GM23248 (cell line): ENCODE measurements at regions not wholly inside any gene's neighbourhood (a gene's known extent, or its start where the extent isn't known, plus 50 kb on each side); places are given as distances from the start of the nearest gene placed in this dataset.
A peak's percentile ranks its signal among the peaks of the same experiment; 100 is the strongest.
"Not testable (repeated sequence)": the region's sequence is repeated elsewhere in the genome, so short reads cannot be mapped to it uniquely, and the experiment has no call there.

Source experiments
- DNase-seq: peaks from one replicate; pipeline ENCODE4 v3.0.0-alpha.2; 2015
- H2AFZ ChIP-seq: fragments of 200-600 bp; sonication (generic); 2 replicates; pipeline ENCODE4 v1.6.1; 2016; ENCODE audit warnings: antibody characterized with exemption
- H3F3A ChIP-seq: fragments of 200-600 bp; sonication (generic); 2 replicates; pipeline ENCODE4 v1.6.1; 2016; ENCODE audit warnings: mild to moderate bottlenecking, antibody characterized with exemption, mixed run types; ENCODE audit not compliant: insufficient read depth
- H3K27ac ChIP-seq: fragments of 200-600 bp; sonication (generic); 2 replicates; pipeline ENCODE4 v1.5.1; 2016; ENCODE audit warnings: mild to moderate bottlenecking
- H3K27me3 ChIP-seq: fragments of 200-600 bp; sonication (generic); replicated peaks from 2 replicates; pipeline ENCODE4 v1.6.1; 2016; ENCODE audit warnings: mild to moderate bottlenecking; ENCODE audit not compliant: insufficient read depth
- H3K36me3 ChIP-seq: fragments of 200-600 bp; sonication (generic); 2 replicates; pipeline ENCODE4 v1.6.1; 2016; ENCODE audit warnings: low read depth, mild to moderate bottlenecking
- H3K4me1 ChIP-seq: fragments of 200-600 bp; sonication (generic); 2 replicates; pipeline ENCODE4 v1.6.1; 2016; ENCODE audit warnings: mild to moderate bottlenecking; ENCODE audit not compliant: insufficient read depth
- H3K4me2 ChIP-seq: fragments of 200-600 bp; sonication (generic); one replicate; pipeline ENCODE4 v1.6.1; 2016; ENCODE audit warnings: mild to moderate bottlenecking; ENCODE audit not compliant: unreplicated experiment
- H3K4me3 ChIP-seq: fragments of 200-600 bp; sonication (generic); 2 replicates; pipeline ENCODE4 v1.5.1; 2016; ENCODE audit warnings: mild to moderate bottlenecking
- H3K79me2 ChIP-seq: fragments of 200-600 bp; sonication (generic); 2 replicates; pipeline ENCODE4 v1.6.1; 2016; ENCODE audit warnings: mild to moderate bottlenecking; ENCODE audit not compliant: insufficient read depth
- H3K9ac ChIP-seq: fragments of 200-600 bp; sonication (generic); 2 replicates; pipeline ENCODE4 v1.6.1; 2016; ENCODE audit warnings: mild to moderate bottlenecking
- H3K9me2 ChIP-seq: fragments of 200-600 bp; sonication (generic); 2 replicates; pipeline ENCODE4 v1.6.1; 2016; ENCODE audit warnings: mixed run types, mild to moderate bottlenecking, moderate library complexity; ENCODE audit not compliant: insufficient read depth
- H3K9me3 ChIP-seq: fragments of 200-600 bp; sonication (generic); one replicate; pipeline ENCODE4 v1.6.1; 2017; ENCODE audit warnings: low read depth
- H4K20me1 ChIP-seq: fragments of 200-600 bp; sonication (generic); 2 replicates; pipeline ENCODE4 v1.6.0; 2016; ENCODE audit not compliant: insufficient read depth
- EZH2 ChIP-seq: fragments of 200-600 bp; sonication (generic); IDR thresholded peaks from 2 replicates; pipeline ENCODE4 v1.6.1; 2018; ENCODE audit warnings: antibody characterized with exemption, mild to moderate bottlenecking; ENCODE audit not compliant: insufficient read depth, poor library complexity, severe bottlenecking
- EZH2phosphoT487 ChIP-seq: fragments of 200-600 bp; sonication (generic); IDR thresholded peaks from 2 replicates; pipeline ENCODE4 v1.6.1; 2018; ENCODE audit warnings: antibody characterized with exemption, moderate library complexity, mild to moderate bottlenecking, low read depth; ENCODE audit not compliant: insufficient read depth
- WGBS, 2 experiments: methylation state at CpG; one replicate each; pipeline ENCODE4 v1.1.6; 2015 to 2017; ENCODE audit warnings: low lambda C conversion rate in 2 of 2, low coverage in 1 of 2; ENCODE audit errors: missing lambda C conversion rate in 2 of 2; 5-methylcytosine and 5-hydroxymethylcytosine counted together
- in situ Hi-C: fragments of 300-500 bp; cut with MboI; formaldehyde crosslinking; loops from 2 replicates; pipeline ENCODE4 v1.15.0; 2020

- no peak overlapping the region for H3K27ac ChIP-seq
- no peaks in the 10 kb centered on the region for H4K20me1 ChIP-seq
- H3K27me3 ChIP-seq: peaks cover 4% of the 10 kb centered on the region; the same call in 1 of the 2 replicates
- 0 out of 2 replicates have a peak, but pooled peaks cover 16% of the 10 kb centered on the region for H3K4me1 ChIP-seq
- DNase-seq: no peak
- H3K9ac ChIP-seq: no peak overlapping the region
- H3K4me2 ChIP-seq: no peak overlapping the region
- no peaks in the 10 kb centered on the region for H3K9me2 ChIP-seq
- H3K79me2 ChIP-seq: no peaks in the 10 kb centered on the region
- H3K36me3 ChIP-seq: no peaks in the 10 kb centered on the region
- in situ Hi-C loops: no loop called here
- no peak overlapping the region for H3K4me3 ChIP-seq
- no peaks in the 10 kb centered on the region for H3F3A ChIP-seq
- 82 to 91% methylated on average over 4 of the region's 4 CpGs for WGBS, 2 experiments
- no peak overlapping the region for H2AFZ ChIP-seq
- no peaks in the 10 kb centered on the region for H3K9me3 ChIP-seq
- TF ChIP-seq EZH2: no peak
- TF ChIP-seq EZH2phosphoT487: no peak
Observed at GRCh38 chr9:124146031-124146561, 111.7 kb upstream of the NEK6 start.

GRCh38 chr9:124149992-124150391 lies 107.8 kb upstream of the NEK6 start:
- in situ Hi-C loops: no loop called here
- no peak overlapping the region for H2AFZ ChIP-seq
- H3K4me1 ChIP-seq: no peaks in the 10 kb centered on the region
- no peaks in the 10 kb centered on the region for H4K20me1 ChIP-seq
- no peaks in the 10 kb centered on the region for H3K9me3 ChIP-seq
- 43 to 50% methylated on average over 1 of the region's 1 CpG for WGBS, 2 experiments
- H3K9ac ChIP-seq: no peak overlapping the region
- H3K79me2 ChIP-seq: no peaks in the 10 kb centered on the region
- H3K36me3 ChIP-seq: no peaks in the 10 kb centered on the region
- TF ChIP-seq EZH2phosphoT487: no peak
- no peak for TF ChIP-seq EZH2
- H3K4me2 ChIP-seq: no peak overlapping the region
- H3K27me3 ChIP-seq: peaks cover 9% of the 10 kb centered on the region; the same call in 1 of the 2 replicates
- DNase-seq: peak; percentile 40
- H3K27ac ChIP-seq: no peak overlapping the region
- no peak overlapping the region for H3K4me3 ChIP-seq
- no peaks in the 10 kb centered on the region for H3F3A ChIP-seq
- no peaks in the 10 kb centered on the region for H3K9me2 ChIP-seq

- no peak overlapping the region for H3K4me3 ChIP-seq
- no peaks in the 10 kb centered on the region for H3K36me3 ChIP-seq
- no peaks in the 10 kb centered on the region for H3K79me2 ChIP-seq
- H3K27ac ChIP-seq: no peak overlapping the region
- no peak overlapping the region for H3K4me2 ChIP-seq
- WGBS, 2 experiments: 0 to 9% methylated on average over 2 of the region's 2 CpGs
- DNase-seq: no peak
- in situ Hi-C loops: no loop called here
- H3K27me3 ChIP-seq: peaks cover 39% of the 10 kb centered on the region
- no peaks in the 10 kb centered on the region for H3F3A ChIP-seq
- no peaks in the 10 kb centered on the region for H3K9me3 ChIP-seq
- no peak overlapping the region for H2AFZ ChIP-seq
- H3K4me1 ChIP-seq: no peaks in the 10 kb centered on the region
- no peaks in the 10 kb centered on the region for H4K20me1 ChIP-seq
- no peak overlapping the region for H3K9ac ChIP-seq
- TF ChIP-seq EZH2phosphoT487: no peak
- TF ChIP-seq EZH2: no peak
- H3K9me2 ChIP-seq: no peaks in the 10 kb centered on the region
Observed at GRCh38 chr9:124163760-124164255, 93.9 kb upstream of the NEK6 start.

DNA sequence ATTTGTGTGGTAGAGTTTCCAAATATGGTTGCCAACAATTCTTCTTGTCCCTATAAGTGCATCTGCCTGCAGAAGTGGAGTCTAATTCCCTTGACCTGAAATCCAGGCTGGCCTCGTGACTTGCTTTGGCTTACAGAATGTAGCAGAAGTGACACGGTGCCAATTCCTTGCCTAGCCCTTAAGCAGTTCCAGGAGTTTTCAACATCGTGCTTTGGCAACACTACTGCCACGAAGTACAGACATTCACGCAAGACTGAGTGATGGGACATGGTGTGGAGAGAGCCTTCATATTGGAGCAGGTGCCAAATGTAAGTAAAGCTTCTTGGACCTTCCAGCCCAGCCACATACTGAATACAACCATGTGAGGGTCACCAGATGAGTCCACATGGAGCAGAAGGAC lies 92.9 kb upstream of the NEK6 start:
- H3K4me2 ChIP-seq: no peak overlapping the region
- H3K9me3 ChIP-seq: no peaks in the 10 kb centered on the region
- no peak overlapping the region for H3K27ac ChIP-seq
- no peaks in the 10 kb centered on the region for H3F3A ChIP-seq
- TF ChIP-seq EZH2phosphoT487 (no peak), EZH2 (no peak)
- DNase-seq: no peak
- H3K36me3 ChIP-seq: no peaks in the 10 kb centered on the region
- H3K79me2 ChIP-seq: no peaks in the 10 kb centered on the region
- H3K4me1 ChIP-seq: no peaks in the 10 kb centered on the region
- H3K9ac ChIP-seq: no peak overlapping the region
- H3K27me3 ChIP-seq: peaks cover 39% of the 10 kb centered on the region
- H3K4me3 ChIP-seq: no peak overlapping the region
- in situ Hi-C loops: no loop called here
- no peak overlapping the region for H2AFZ ChIP-seq
- 0 to 3% methylated on average over 5 of the region's 5 CpGs for WGBS, 2 experiments
- H3K9me2 ChIP-seq: no peaks in the 10 kb centered on the region
- H4K20me1 ChIP-seq: no peaks in the 10 kb centered on the region

DNA sequence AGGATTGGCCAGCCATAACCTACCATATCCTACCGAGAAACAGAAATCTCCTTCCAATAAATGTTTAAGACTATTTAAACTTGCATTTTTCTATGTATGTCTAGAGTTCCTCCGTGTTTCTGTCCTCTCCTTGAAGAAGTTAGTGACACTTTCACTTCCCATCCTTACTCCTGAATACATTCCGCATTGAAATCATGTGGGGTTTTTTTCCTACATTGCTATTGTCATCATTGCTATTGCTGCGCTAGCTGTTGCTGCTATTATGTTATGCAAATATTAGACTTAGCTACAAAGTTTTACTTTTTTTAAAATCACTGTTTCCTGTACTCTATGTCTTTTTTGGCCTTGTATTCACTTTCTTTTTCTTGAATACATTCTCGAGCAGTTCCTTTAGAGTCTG lies 83.3 kb upstream of the NEK6 start:
- in situ Hi-C loops: no loop called here
- Histone ChIP-seq H3K27me3 (peaks cover 19% of the 10 kb centered on the region), H3K9me3 (no peaks in the 10 kb centered on the region), H3K9ac (no peak overlapping the region), H3K79me2 (no peaks in the 10 kb centered on the region), H3K4me1 (no peaks in the 10 kb centered on the region), H3F3A (no peaks in the 10 kb centered on the region), H3K36me3 (no peaks in the 10 kb centered on the region), H3K4me2 (no peak overlapping the region), H3K9me2 (no peaks in the 10 kb centered on the region), H4K20me1 (no peaks in the 10 kb centered on the region), H3K4me3 (no peak overlapping the region), H3K27ac (no peak overlapping the region), H2AFZ (no peak overlapping the region)
- TF ChIP-seq EZH2 (no peak), EZH2phosphoT487 (no peak)
- WGBS, 2 experiments: 34 to 42% methylated on average over 5 of the region's 5 CpGs
- no peak for DNase-seq

- H2AFZ ChIP-seq, H3K4me1 ChIP-seq, H3K79me2 ChIP-seq, H4K20me1 ChIP-seq, in situ Hi-C loops, DNase-seq, H3K4me2 ChIP-seq, H3K9ac ChIP-seq, H3K36me3 ChIP-seq, H3K9me2 ChIP-seq, H3K4me3 ChIP-seq, H3K27ac ChIP-seq, H3K9me3 ChIP-seq, H3F3A ChIP-seq: not testable (repeated sequence)
- 83 to 85% methylated on average over 7 of the region's 7 CpGs for WGBS, 2 experiments
- H3K27me3 ChIP-seq: peaks cover 11% of the 10 kb centered on the region
Observed at GRCh38 chr9:124177522-124177921, 80.2 kb upstream of the NEK6 start.
